ENCODE measurements at regions not wholly inside any gene's neighbourhood (a gene's known extent, or its start where the extent isn't known, plus 50 kb on each side); places are given as distances from the start of the nearest gene placed in this dataset.

GRCh38 chr2:103462712-103463111 lies 700.9 kb downstream of the TMEM182 start (continued):
- no peak for TF ChIP-seq USF2 (IDR thresholded peaks at IDR 0.05; ENCODE audit: low read length)
